SK-N-DZ (cell line): ENCODE measurements at regions not wholly inside any gene's neighbourhood (a gene's known extent, or its start where the extent isn't known, plus 50 kb on each side); places are given as distances from the start of the nearest gene placed in this dataset.
A peak's percentile ranks its signal among the peaks of the same experiment; 100 is the strongest.

Source experiments
- DNase-seq: peaks from one replicate; pipeline ENCODE4 v3.0.0-alpha.2; 2015; ENCODE audit warnings: low spot score

- no peak for DNase-seq
Measured at GRCh38 chr3:148266341-148266740, 431.4 kb upstream of the AGTR1 start.

- no peak for DNase-seq
Measured at GRCh38 chr3:148269816-148270215, 427.9 kb upstream of the AGTR1 start.

GRCh38 chr3:148280623-148281242 lies 417.0 kb upstream of the AGTR1 start:
- no peak for DNase-seq

GRCh38 chr3:148289159-148289558 lies 408.5 kb upstream of the AGTR1 start:
- no peak for DNase-seq

- DNase-seq, result no peak
Measured at GRCh38 chr3:148297013-148297412, 400.7 kb upstream of the AGTR1 start.

GRCh38 chr3:148307443-148307843 lies 390.3 kb upstream of the AGTR1 start:
- no peak for DNase-seq

- DNase-seq, result peak; percentile 38
Measured at GRCh38 chr3:148309390-148310035, 388.2 kb upstream of the AGTR1 start.

GRCh38 chr3:148315756-148316155 lies 381.9 kb upstream of the AGTR1 start:
- no peak for DNase-seq

GRCh38 chr3:148318240-148318639 lies 379.5 kb upstream of the AGTR1 start:
- DNase-seq, result no peak

- no peak for DNase-seq
Measured at GRCh38 chr3:148319161-148319915, 378.4 kb upstream of the AGTR1 start.

- no peak for DNase-seq
Measured at GRCh38 chr3:148319960-148320359, 377.7 kb upstream of the AGTR1 start.

GRCh38 chr3:148329481-148330235 lies 368.0 kb upstream of the AGTR1 start:
- no peak for DNase-seq

GRCh38 chr3:148330542-148330941 lies 367.2 kb upstream of the AGTR1 start:
- DNase-seq, result no peak

- DNase-seq, result no peak
Measured at GRCh38 chr3:148331081-148331846, 366.4 kb upstream of the AGTR1 start.

GRCh38 chr3:148332509-148332908 lies 365.2 kb upstream of the AGTR1 start:
- no peak for DNase-seq

GRCh38 chr3:148333091-148333490 lies 364.6 kb upstream of the AGTR1 start:
- DNase-seq, result no peak

GRCh38 chr3:148335612-148336011 lies 362.1 kb upstream of the AGTR1 start:
- no peak for DNase-seq

GRCh38 chr3:148343416-148343815 lies 354.3 kb upstream of the AGTR1 start:
- DNase-seq, result no peak

GRCh38 chr3:148344521-148344920 lies 353.2 kb upstream of the AGTR1 start:
- DNase-seq, result no peak

- DNase-seq, result no peak
Measured at GRCh38 chr3:148360051-148360450, 337.7 kb upstream of the AGTR1 start.

- DNase-seq, result no peak
Measured at GRCh38 chr3:148366743-148367410, 330.8 kb upstream of the AGTR1 start.
